G401 (cell line): ENCODE measurements at regions not wholly inside any gene's neighbourhood (a gene's known extent, or its start where the extent isn't known, plus 50 kb on each side); places are given as distances from the start of the nearest gene placed in this dataset.

ENCODE experiments used
- DNase-seq: peaks from one replicate; pipeline ENCODE4 v3.0.0-alpha.2; 2015; ENCODE audit warnings: low spot score
- in situ Hi-C: cut with HindIII; loops from 2 replicates; pipeline ENCODE4 v1.10.0; 2016; ENCODE audit warnings: low sequenced_read_pairs, mixed read lengths

GRCh38 chr14:96931751-96932150 lies 134.6 kb downstream of the VRK1 start:
- in situ Hi-C loops: no loop called here

GRCh38 chr14:96934638-96935330 lies 137.6 kb downstream of the VRK1 start:
- in situ Hi-C loops: no loop called here
- DNase-seq: no peak

More at GRCh38 chr14:96931751-96932150, 134.6 kb downstream of the VRK1 start:
- DNase-seq: no peak

GRCh38 chr14:96938946-96939345 lies 141.8 kb downstream of the VRK1 start:
- DNase-seq: no peak
- in situ Hi-C loops: no loop called here

GRCh38 chr14:96940009-96940408 lies 142.8 kb downstream of the VRK1 start:
- in situ Hi-C loops: no loop called here
- no peak for DNase-seq

- no peak for DNase-seq
- in situ Hi-C loops: no loop called here
These were observed 147.1 kb downstream of the VRK1 start for GRCh38 chr14:96944297-96944696.

GRCh38 chr14:96945721-96946120 lies 148.5 kb downstream of the VRK1 start:
- no peak for DNase-seq
- in situ Hi-C loops: no loop called here

- in situ Hi-C loops: no loop called here
- no peak for DNase-seq
These were observed 152.4 kb downstream of the VRK1 start for GRCh38 chr14:96949594-96949993.

GRCh38 chr14:96951511-96951910 lies 154.3 kb downstream of the VRK1 start:
- DNase-seq: no peak
- in situ Hi-C loops: no loop called here

GRCh38 chr14:96953087-96953874 lies 156.1 kb downstream of the VRK1 start:
- in situ Hi-C loops: no loop called here

GRCh38 chr14:96953875-96954185 lies 156.6 kb downstream of the VRK1 start:
- DNase-seq: no peak
- in situ Hi-C loops: no loop called here

More at GRCh38 chr14:96953087-96953874, 156.1 kb downstream of the VRK1 start:
- DNase-seq: no peak

GRCh38 chr14:96956464-96957239 lies 159.5 kb downstream of the VRK1 start:
- in situ Hi-C loops: no loop called here
- no peak for DNase-seq

- no peak for DNase-seq
- in situ Hi-C loops: no loop called here
These were observed 160.9 kb downstream of the VRK1 start for GRCh38 chr14:96958057-96958456.

GRCh38 chr14:96959992-96960391 lies 162.8 kb downstream of the VRK1 start:
- in situ Hi-C loops: no loop called here
- DNase-seq: no peak

- in situ Hi-C loops: no loop called here
- no peak for DNase-seq
These were observed 163.5 kb downstream of the VRK1 start for GRCh38 chr14:96960598-96961116.

- in situ Hi-C loops: no loop called here
- no peak for DNase-seq
These were observed 164.7 kb downstream of the VRK1 start for GRCh38 chr14:96961895-96962294.

GRCh38 chr14:96962337-96962736 lies 165.2 kb downstream of the VRK1 start:
- DNase-seq: no peak
- in situ Hi-C loops: no loop called here

- in situ Hi-C loops: no loop called here
- DNase-seq: no peak
These were observed 167.7 kb downstream of the VRK1 start for GRCh38 chr14:96964726-96965415.

GRCh38 chr14:96965885-96966595 lies 168.9 kb downstream of the VRK1 start:
- in situ Hi-C loops: no loop called here
- DNase-seq: peak; percentile 84

GRCh38 chr14:96975116-96975515 lies 177.9 kb downstream of the VRK1 start:
- in situ Hi-C loops: no loop called here
- DNase-seq: no peak
